SK-N-SH treated with all-trans-retinoic acid at 6 μM for 48 hours (cell line): ENCODE measurements at regions not wholly inside any gene's neighbourhood (a gene's known extent, or its start where the extent isn't known, plus 50 kb on each side); places are given as distances from the start of the nearest gene placed in this dataset.

ENCODE experiments used
- ARNTL ChIP-seq: fragments of 450-650 bp; formaldehyde crosslinking; IDR thresholded peaks from 2 replicates; pipeline ENCODE4 v1.5.0; 2020; ENCODE audit warnings: low read depth, mild to moderate bottlenecking, moderate library complexity, borderline replicate concordance
- BACH2 ChIP-seq: fragments of 250-450 bp; sonication (Bioruptor Pico); IDR thresholded peaks from 2 replicates; pipeline ENCODE4 v1.9.0; 2021; ENCODE audit warnings: mild to moderate bottlenecking, borderline replicate concordance
- CSRNP3 ChIP-seq: fragments of 250-450 bp; sonication (Bioruptor Pico); IDR thresholded peaks from 2 replicates; pipeline ENCODE4 v1.5.1; 2021; ENCODE audit warnings: mild to moderate bottlenecking, moderate library complexity
- ISL1 ChIP-seq: fragments of 250-450 bp; sonication (Bioruptor Pico); IDR thresholded peaks from 2 replicates; pipeline ENCODE4 v2.1.2; 2022; ENCODE audit warnings: mild to moderate bottlenecking, moderate library complexity
- PPARA ChIP-seq: fragments of 250-450 bp; sonication (Bioruptor Pico); IDR thresholded peaks from 2 replicates; pipeline ENCODE4 v1.5.0; 2020; ENCODE audit warnings: mild to moderate bottlenecking, borderline replicate concordance
- RARB ChIP-seq: fragments of 250-450 bp; sonication (Bioruptor Pico); IDR thresholded peaks from 2 replicates; pipeline ENCODE4 v1.8.0; 2021; ENCODE audit warnings: mild to moderate bottlenecking, moderate library complexity
- SNAI2 ChIP-seq: fragments of 250-450 bp; sonication (Bioruptor Pico); IDR thresholded peaks from 2 replicates; pipeline ENCODE4 v1.5.0; 2020; ENCODE audit warnings: mild to moderate bottlenecking, moderate library complexity
- TCF4 ChIP-seq: fragments of 250-450 bp; sonication (Bioruptor Pico); IDR thresholded peaks from 2 replicates; pipeline ENCODE4 v1.8.0; 2021; ENCODE audit warnings: mild to moderate bottlenecking, moderate library complexity, borderline replicate concordance
- ZFP3 ChIP-seq: fragments of 250-450 bp; sonication (Bioruptor Pico); IDR thresholded peaks from 2 replicates; pipeline ENCODE4 v1.5.0; 2020; ENCODE audit warnings: mild to moderate bottlenecking, moderate library complexity
- ZNF70 ChIP-seq: fragments of 450-650 bp; formaldehyde crosslinking; IDR thresholded peaks from 2 replicates; pipeline ENCODE4 v1.5.0; 2020; ENCODE audit warnings: mild to moderate bottlenecking, moderate library complexity
- ZNF8 ChIP-seq: fragments of 450-650 bp; formaldehyde crosslinking; IDR thresholded peaks from 2 replicates; pipeline ENCODE4 v1.5.0; 2020; ENCODE audit warnings: mild to moderate bottlenecking, moderate library complexity
- TF ChIP-seq, protein P1 (sequence below): fragments of 250-450 bp; sonication (Bioruptor Pico); IDR thresholded peaks from 2 replicates; pipeline ENCODE4 v1.5.1; 2020; ENCODE audit warnings: low read depth, mild to moderate bottlenecking, moderate library complexity
- TF ChIP-seq, protein P2 (sequence below): fragments of 250-450 bp; sonication (Bioruptor Pico); IDR thresholded peaks from 2 replicates; pipeline ENCODE4 v1.5.0; 2020; ENCODE audit warnings: mild to moderate bottlenecking, moderate library complexity
- TF ChIP-seq, protein P3 (sequence below): fragments of 250-450 bp; sonication (Bioruptor Pico); IDR thresholded peaks from 2 replicates; pipeline ENCODE4 v1.8.0; 2020; ENCODE audit warnings: mild to moderate bottlenecking, moderate library complexity, borderline replicate concordance

DNA sequence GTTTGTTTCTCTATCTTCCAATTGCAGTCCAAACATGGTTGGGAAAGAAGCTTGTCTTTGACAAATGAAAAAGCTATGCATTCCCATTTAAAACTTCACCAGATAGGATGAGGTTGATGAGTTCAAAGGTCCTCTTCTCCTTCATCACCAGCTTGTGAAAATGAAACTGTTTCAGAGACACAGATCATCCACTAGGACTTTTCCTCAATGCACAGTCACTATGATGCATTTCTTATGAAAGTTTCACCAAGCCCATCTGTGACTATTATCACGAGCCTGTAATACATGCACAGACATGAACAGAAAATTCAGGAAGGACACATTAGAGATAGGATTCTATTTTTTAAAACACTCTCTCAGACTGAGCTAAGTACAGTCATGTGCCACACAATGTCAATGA is 644.4 kb downstream of the PLCL1 start:
- TF ChIP-seq, protein P1, sequence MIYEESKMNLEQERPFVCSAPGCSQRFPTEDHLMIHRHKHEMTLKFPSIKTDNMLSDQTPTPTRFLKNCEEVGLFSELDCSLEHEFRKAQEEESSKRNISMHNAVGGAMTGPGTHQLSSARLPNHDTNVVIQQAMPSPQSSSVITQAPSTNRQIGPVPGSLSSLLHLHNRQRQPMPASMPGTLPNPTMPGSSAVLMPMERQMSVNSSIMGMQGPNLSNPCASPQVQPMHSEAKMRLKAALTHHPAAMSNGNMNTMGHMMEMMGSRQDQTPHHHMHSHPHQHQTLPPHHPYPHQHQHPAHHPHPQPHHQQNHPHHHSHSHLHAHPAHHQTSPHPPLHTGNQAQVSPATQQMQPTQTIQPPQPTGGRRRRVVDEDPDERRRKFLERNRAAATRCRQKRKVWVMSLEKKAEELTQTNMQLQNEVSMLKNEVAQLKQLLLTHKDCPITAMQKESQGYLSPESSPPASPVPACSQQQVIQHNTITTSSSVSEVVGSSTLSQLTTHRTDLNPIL: no peak
- no peak for TF ChIP-seq ZNF8 (CRISPR knock-in tag)
- TF ChIP-seq ARNTL (CRISPR knock-in tag): no peak
- TF ChIP-seq PPARA (CRISPR knock-in tag): no peak
- no peak for TF ChIP-seq CSRNP3
- TF ChIP-seq RARB (CRISPR knock-in tag): no peak
- TF ChIP-seq BACH2 (CRISPR knock-in tag): no peak
- TF ChIP-seq, protein P2, sequence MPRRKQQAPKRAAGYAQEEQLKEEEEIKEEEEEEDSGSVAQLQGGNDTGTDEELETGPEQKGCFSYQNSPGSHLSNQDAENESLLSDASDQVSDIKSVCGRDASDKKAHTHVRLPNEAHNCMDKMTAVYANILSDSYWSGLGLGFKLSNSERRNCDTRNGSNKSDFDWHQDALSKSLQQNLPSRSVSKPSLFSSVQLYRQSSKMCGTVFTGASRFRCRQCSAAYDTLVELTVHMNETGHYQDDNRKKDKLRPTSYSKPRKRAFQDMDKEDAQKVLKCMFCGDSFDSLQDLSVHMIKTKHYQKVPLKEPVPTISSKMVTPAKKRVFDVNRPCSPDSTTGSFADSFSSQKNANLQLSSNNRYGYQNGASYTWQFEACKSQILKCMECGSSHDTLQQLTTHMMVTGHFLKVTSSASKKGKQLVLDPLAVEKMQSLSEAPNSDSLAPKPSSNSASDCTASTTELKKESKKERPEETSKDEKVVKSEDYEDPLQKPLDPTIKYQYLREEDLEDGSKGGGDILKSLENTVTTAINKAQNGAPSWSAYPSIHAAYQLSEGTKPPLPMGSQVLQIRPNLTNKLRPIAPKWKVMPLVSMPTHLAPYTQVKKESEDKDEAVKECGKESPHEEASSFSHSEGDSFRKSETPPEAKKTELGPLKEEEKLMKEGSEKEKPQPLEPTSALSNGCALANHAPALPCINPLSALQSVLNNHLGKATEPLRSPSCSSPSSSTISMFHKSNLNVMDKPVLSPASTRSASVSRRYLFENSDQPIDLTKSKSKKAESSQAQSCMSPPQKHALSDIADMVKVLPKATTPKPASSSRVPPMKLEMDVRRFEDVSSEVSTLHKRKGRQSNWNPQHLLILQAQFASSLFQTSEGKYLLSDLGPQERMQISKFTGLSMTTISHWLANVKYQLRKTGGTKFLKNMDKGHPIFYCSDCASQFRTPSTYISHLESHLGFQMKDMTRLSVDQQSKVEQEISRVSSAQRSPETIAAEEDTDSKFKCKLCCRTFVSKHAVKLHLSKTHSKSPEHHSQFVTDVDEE (CRISPR knock-in tag): no peak
- TF ChIP-seq, protein P3, sequence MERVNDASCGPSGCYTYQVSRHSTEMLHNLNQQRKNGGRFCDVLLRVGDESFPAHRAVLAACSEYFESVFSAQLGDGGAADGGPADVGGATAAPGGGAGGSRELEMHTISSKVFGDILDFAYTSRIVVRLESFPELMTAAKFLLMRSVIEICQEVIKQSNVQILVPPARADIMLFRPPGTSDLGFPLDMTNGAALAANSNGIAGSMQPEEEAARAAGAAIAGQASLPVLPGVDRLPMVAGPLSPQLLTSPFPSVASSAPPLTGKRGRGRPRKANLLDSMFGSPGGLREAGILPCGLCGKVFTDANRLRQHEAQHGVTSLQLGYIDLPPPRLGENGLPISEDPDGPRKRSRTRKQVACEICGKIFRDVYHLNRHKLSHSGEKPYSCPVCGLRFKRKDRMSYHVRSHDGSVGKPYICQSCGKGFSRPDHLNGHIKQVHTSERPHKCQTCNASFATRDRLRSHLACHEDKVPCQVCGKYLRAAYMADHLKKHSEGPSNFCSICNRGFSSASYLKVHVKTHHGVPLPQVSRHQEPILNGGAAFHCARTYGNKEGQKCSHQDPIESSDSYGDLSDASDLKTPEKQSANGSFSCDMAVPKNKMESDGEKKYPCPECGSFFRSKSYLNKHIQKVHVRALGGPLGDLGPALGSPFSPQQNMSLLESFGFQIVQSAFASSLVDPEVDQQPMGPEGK (CRISPR knock-in tag): no peak
- TF ChIP-seq ZFP3 (CRISPR knock-in tag): no peak
- no peak for TF ChIP-seq SNAI2 (CRISPR knock-in tag)
- TF ChIP-seq ISL1: no peak
- no peak for TF ChIP-seq TCF4 (CRISPR knock-in tag)
- no peak for TF ChIP-seq ZNF70 (CRISPR knock-in tag)
